Esophagus squamous epithelium (tissue), 4 donors: ENCODE measurements at regions not wholly inside any gene's neighbourhood (a gene's known extent, or its start where the extent isn't known, plus 50 kb on each side); places are given as distances from the start of the nearest gene placed in this dataset.

Source experiments
- CTCF ChIP-seq, 6 experiments: fragments of 450-650 bp in 4 of 6; fragments of 200-600 bp in 2 of 6; sonication (generic) in 2 of 6; IDR thresholded peaks; one replicate each; pipeline ENCODE4 v1.5.1; 2016 to 2019; ENCODE audit warnings: antibody characterized with exemption in 6 of 6, mild to moderate bottlenecking in 4 of 6, moderate library complexity in 4 of 6
- POLR2A ChIP-seq, 4 donors: fragments of 450-650 bp; IDR thresholded peaks; one replicate each; pipeline ENCODE4 v1.6.1; 2017; ENCODE audit warnings: antibody characterized with exemption in 4 of 4, mild to moderate bottlenecking in 4 of 4, moderate library complexity in 3 of 4

- TF ChIP-seq CTCF (IDR thresholded peaks at IDR 0.05), result no peak
- no peak for TF ChIP-seq POLR2A (IDR thresholded peaks at IDR 0.05)
Measured at GRCh38 chr13:69389899-69390298, 717.7 kb upstream of the ATXN8OS start.
